HG03378 (cell line): ENCODE measurements at regions not wholly inside any gene's neighbourhood (a gene's known extent, or its start where the extent isn't known, plus 50 kb on each side); places are given as distances from the start of the nearest gene placed in this dataset.
"Not testable (repeated sequence)": the region's sequence is repeated elsewhere in the genome, so short reads cannot be mapped to it uniquely, and the experiment has no call there.

Source experiments
- ATAC-seq: cut with Tn5 transposase; IDR thresholded peaks from one replicate; pipeline ENCODE4 v1.9.1; 2021; ENCODE audit warnings: mild to moderate bottlenecking, moderate library complexity; ENCODE audit not compliant: unreplicated experiment

DNA sequence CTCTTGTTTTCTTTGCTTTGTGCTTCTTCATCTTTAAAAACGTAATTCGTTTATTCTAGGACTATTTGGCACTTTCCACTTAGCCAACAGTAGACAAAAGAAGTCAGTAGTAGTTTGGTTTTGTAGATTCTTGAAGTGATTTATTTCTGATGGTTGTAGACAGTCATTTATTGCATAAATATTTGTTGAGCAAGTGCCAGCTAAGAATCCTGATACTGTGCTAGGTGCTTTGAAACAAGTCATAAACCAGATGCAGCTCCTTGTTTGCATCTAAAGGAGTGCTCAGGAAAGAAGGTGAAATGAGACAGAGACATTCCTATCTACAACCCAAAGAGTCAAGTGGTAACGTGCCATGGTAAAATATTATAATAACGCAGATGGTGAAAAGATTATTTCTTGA is 469.1 kb downstream of the GJA1 start:
- ATAC-seq = no peak

- ATAC-seq = no peak
Observed at GRCh38 chr6:121912905-121913304, 477.5 kb downstream of the GJA1 start.

GRCh38 chr6:121917263-121917829 is 481.9 kb downstream of the GJA1 start:
- ATAC-seq = no peak

GRCh38 chr6:121917834-121918559 is 481.5 kb upstream of the HSF2 start:
- no peak for ATAC-seq

DNA sequence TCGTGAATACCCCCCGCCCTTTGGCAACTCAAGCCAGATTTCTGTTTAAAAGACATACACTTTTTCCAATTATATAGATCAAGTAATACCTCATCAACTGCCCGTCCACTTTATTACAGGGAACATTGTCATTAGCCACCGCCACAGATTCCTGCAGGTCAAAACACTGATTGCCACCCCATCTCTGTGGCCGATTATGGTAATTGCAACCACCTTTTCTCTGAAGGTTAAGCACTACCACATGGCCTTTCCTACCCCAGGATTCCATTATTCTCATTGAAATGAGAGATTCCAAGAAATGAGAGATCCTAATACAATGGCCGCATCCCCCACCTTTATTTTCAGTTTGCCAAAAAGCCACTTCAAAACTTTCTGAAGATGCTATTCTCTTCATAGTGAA is 478.8 kb upstream of the HSF2 start:
- ATAC-seq = no peak

DNA sequence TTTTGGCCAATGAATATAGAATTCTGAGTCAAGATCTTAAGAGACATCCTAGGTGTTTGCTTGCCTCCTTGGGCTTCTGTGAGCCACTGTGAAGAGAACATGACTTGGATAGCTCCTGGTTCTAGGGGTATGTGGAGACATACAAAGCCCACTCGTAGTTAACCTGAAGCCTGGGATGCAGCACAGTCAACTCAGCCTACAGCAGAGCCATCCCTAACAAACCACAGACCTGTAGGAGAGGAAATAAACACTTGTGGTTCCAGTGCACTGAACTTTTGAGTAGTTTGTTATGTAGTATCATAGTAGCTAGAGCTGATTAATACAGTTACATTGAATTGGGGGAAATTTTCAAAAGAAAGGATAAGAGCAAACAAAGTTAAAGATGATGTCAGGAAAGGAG is 474.4 kb upstream of the HSF2 start:
- ATAC-seq = no peak

- no peak for ATAC-seq
Observed at GRCh38 chr6:121925534-121926255, 473.8 kb upstream of the HSF2 start.

GRCh38 chr6:121929301-121929700 is 470.2 kb upstream of the HSF2 start:
- ATAC-seq = no peak

DNA sequence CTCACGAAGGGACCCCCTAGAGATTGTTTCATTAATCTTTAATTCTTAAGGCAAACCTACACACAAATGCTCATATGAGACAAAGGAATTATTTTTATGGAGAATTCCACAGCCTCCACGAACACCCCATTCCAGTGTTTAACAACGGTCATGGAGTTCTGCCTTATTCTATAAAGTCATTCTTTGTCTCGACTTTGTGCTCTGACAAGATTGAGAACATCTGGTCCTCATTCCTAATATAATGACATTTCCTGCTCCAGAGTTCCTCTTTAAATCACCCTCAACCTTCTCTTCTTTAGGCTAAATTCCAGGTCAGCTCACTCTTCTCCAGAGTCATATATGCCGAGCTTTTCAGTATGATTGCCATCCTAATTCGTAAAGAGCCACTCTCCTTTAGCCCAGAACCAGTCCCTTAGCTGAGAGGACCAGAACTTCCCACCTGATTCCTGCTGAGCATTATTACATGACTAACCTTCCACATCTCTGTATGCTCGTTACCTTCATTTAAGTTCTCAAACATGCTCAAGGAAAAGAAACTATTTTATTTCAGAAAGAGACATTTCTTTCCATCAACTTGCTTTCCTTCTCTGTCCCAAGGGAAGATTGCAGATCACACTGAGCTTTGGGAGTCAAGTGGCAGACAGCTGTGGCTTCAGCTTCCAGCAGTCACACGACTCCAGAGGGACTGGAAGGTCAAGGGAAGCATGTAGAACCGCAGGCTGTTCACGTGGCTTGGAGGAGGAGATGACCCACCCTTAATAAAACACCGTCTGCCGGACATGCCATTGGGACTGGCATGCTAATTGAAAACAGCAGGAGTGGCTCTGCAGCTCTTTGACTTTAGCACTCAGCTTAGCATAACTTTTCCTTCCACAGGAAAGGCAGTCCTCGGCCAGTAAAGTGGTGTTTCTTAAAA is 467.1 kb upstream of the HSF2 start:
- no peak for ATAC-seq

DNA sequence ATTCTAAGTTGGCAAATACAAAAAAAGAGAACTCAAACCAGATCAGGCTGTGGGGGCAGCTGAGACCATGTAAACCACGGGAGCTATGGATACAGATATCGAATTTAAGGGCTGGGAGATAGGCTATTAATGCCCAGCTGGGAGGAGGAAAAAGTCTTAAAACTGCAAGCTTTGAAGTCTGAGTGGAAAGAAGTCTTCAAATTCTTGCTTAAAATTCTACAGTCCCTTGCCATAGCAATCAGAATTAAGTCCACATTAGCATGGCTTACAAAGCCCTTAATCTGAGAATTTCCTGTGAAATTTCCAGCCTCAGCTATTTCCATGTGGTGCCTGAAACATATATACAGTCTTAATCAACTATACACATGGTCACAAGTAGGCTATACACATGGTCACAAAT is 465.0 kb upstream of the HSF2 start:
- ATAC-seq = no peak

DNA sequence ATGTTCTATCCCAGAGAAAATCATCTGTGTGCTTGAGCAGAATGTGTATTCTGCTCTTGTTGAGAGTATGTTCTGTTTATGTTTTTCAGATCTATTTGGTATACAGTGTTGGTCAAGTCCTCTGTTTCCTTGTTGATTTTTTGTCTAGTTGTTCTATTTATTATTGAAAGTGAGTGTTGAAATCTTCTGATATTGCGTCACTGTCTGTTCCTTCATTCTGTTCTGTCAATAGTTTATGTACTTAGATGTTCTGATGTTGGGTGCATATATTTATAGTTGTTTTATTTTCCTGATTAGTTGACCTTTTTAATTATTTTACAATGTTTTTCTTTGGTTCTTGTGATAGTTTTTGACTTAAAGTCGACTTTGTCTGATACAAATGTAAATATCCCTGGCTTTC is 458.7 kb upstream of the HSF2 start:
- ATAC-seq = no peak

DNA sequence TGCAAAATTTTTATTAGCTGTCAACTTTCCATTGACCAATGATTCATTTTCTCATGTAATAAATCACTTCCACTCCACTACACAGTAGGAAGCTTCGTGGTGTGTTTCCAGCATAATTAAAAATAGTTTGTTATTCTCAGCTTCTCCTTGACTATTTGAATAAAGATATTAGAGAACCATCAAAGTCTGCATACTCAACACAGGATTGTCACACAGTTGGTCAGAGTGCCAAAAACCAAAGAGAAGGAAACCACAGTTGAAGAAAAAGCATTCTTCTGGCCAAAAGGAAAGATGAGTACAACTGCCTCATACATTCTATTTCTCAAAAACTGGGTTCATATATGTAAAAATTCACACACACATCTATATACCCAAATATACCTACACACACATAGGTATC is 455.1 kb upstream of the HSF2 start:
- ATAC-seq = no peak

GRCh38 chr6:121951123-121951522 is 448.3 kb upstream of the HSF2 start:
- no peak for ATAC-seq

- no peak for ATAC-seq
Observed at GRCh38 chr6:121951918-121952379, 447.5 kb upstream of the HSF2 start.

- ATAC-seq = not testable (repeated sequence)
Observed at GRCh38 chr6:121955401-121955800, 444.1 kb upstream of the HSF2 start.

DNA sequence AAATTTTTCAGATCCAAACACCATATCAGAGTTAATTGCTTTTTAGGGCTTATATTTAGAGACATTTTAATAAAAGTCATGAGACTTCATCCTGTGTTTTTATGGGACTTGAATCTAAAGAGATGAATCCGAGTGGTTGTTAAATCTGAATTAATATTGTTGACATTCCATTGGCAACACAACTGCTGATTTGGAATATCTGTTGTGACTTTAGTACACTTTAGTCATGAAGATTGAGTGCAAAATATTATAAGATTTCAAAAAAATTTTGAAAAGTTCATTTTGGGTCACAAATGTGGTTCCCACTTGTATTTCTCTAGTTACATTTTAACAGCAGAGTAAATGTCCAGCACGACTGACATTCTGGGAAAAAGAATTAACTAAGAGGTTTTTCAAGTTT is 442.7 kb upstream of the HSF2 start:
- no peak for ATAC-seq

- no peak for ATAC-seq
Observed at GRCh38 chr6:121959501-121959900, 440.0 kb upstream of the HSF2 start.

- no peak for ATAC-seq
Observed at GRCh38 chr6:121961619-121962125, 437.8 kb upstream of the HSF2 start.

- ATAC-seq = no peak
Observed at GRCh38 chr6:121963826-121964225, 435.6 kb upstream of the HSF2 start.

GRCh38 chr6:121965739-121966138 is 433.7 kb upstream of the HSF2 start:
- no peak for ATAC-seq

DNA sequence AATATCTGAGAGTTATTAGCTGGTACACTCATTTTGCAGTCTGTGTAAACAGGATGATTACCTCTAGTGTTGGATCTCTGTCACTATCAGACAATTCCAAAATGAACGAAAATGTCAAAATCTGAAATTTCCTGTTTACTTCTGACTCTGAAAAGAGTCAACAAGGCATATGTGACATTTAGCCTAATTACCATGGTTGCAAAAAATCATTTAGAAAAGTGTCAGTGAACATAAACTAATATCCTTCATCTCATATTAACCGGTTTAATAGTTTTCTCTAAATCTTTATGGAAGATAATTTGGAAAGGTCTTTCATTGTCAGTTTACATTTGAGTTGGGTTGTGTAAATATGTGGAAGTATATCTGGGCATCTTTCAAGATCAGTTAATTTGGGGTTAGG is 431.8 kb upstream of the HSF2 start:
- ATAC-seq = no peak
